Activated CD8-positive, alpha-beta memory T cell treated with anti-CD3 and anti-CD28 coated beads for 4 hours (primary cell): ENCODE measurements at regions not wholly inside any gene's neighbourhood (a gene's known extent, or its start where the extent isn't known, plus 50 kb on each side); places are given as distances from the start of the nearest gene placed in this dataset.
"Not testable (repeated sequence)": the region's sequence is repeated elsewhere in the genome, so short reads cannot be mapped to it uniquely, and the experiment has no call there.

Experiments
- DNase-seq, 2 donors: peaks; one replicate each; pipeline ENCODE4 v3.0.0-alpha.2; 2020; ENCODE audit warnings: low read depth in 2 of 2

GRCh38 chr2:64876137-64876647, 113.0 kb upstream of the SLC1A4 start:
- DNase-seq, result no peak

DNA sequence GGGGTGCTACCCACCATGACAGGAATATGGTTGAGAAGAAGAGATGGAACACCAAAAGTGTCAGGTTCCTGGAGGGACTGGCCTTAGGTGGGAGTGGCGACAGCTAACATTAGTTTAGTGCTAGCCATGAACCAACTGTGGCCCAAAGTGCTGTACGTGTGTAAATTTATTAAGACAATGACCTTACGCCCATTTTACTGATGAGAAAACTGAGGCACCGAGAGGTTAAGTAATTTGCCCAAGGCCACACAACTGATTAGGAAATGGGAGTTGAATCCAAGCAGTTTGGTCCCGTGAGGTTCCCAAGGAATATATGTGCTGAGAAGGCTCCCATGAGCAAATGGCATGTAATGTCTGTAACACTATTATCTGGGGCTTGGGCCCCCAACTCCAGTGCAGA, 109.5 kb upstream of the SLC1A4 start:
- DNase-seq, result no peak

DNA sequence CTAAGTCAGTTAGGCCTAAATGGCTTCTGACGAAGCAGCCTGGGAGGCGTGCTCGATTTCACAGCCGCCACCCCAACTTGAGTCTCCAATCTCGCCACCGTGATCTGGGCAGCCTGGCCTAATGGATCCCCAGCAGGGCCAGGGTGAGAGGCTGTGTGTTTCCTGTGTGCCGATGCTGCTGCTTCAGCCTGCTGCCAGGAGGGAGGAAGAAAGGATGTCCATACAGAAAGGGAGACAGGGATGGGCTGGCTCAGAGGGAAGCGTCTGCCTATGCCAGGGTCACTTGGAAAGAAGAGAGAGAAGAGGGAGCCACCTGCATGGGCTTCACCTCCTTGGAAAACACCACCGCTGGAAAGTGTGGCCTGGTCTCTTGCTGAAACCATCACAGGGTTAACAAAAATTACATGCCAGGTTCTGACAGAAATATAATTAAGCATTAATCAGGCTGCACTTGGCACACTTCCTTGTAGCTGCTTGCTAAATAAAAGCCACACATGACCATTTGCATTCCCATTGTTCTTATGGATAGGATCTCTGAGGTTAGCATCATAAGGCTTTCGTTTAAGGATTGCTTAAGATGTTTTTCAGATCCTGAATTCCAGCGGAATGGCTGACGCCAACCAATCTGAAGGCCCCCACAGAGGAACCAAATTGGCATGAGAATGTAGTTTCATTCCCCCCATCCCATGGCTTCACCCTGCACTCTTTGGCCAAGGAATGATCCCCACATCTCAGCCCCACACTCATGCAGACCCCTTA, 108.8 kb upstream of the SLC1A4 start:
- DNase-seq, result no peak

GRCh38 chr2:64881037-64881492, 108.1 kb upstream of the SLC1A4 start:
- no peak for DNase-seq

DNA sequence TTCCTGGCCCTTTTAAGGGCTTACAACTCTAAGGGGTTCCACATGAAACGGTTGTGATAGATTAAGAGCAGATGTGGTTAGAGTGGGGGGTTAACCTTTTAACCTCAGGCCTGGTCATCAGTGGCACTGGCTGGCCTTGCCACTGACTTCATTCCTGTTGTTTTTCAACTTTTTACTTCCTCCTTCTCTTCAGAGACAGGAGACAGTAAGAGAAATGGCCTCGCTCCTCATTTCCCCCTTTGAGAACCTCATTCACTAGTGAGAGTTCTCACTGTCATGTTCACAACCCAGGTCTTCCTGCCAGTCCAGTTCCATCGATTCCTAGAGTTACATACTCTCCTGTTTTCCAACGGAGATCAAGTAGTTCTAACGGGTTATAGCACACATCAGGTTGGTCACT, 101.6 kb upstream of the SLC1A4 start:
- no peak for DNase-seq

- no peak for DNase-seq
These were observed 100.4 kb upstream of the SLC1A4 start for GRCh38 chr2:64888591-64889309.

GRCh38 chr2:64889803-64890202, 99.4 kb upstream of the SLC1A4 start:
- DNase-seq, result no peak

GRCh38 chr2:64896572-64896971, 92.6 kb upstream of the SLC1A4 start:
- not testable (repeated sequence) for DNase-seq

GRCh38 chr2:64899081-64899865, 89.9 kb upstream of the SLC1A4 start:
- no peak for DNase-seq

- DNase-seq, result not testable (repeated sequence)
These were observed 89.3 kb upstream of the SLC1A4 start for GRCh38 chr2:64899876-64900275.

DNA sequence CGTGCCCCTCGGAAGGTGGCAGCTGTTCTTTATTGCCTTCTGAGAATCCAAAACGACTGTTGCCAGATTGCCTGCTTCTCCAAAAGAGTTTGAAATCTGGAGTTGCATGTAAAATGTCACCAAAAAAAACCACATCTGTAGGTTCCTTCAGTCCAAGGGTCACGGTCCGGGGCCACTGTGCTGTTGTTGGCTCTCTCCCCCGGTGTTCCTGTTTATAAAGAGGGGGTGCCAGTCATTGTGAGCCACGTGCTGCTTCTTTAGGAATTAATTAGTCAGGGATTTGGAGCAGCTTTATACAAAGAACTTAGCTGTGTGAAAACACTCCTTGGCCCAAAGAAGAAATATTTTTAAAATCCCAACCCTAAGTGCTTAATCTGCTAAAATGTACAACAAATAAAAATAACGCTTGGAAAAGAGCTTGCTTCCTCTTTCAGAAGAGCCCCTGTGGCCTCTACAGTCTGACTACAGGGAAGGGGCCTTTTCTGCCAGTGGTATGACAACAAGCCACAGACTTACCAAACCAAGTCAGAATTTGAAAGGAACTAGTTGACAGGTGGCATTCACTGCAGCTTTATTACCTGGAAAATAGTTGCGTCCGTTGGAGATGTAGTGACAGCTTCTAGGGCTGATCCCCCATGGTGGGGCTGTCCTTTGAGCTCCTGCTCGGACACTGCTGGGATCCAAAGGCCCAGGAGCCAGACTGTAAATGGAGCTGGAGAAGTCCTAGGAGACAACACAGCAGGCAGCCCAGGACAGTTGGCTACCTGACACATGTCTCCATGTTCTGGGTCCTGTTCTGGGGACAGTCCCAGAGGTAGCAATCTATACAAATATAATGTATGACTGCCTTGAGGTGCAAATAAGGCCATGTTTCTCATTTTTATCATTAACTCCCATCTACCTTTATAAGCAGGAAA, 84.5 kb upstream of the SLC1A4 start:
- DNase-seq, result no peak

DNA sequence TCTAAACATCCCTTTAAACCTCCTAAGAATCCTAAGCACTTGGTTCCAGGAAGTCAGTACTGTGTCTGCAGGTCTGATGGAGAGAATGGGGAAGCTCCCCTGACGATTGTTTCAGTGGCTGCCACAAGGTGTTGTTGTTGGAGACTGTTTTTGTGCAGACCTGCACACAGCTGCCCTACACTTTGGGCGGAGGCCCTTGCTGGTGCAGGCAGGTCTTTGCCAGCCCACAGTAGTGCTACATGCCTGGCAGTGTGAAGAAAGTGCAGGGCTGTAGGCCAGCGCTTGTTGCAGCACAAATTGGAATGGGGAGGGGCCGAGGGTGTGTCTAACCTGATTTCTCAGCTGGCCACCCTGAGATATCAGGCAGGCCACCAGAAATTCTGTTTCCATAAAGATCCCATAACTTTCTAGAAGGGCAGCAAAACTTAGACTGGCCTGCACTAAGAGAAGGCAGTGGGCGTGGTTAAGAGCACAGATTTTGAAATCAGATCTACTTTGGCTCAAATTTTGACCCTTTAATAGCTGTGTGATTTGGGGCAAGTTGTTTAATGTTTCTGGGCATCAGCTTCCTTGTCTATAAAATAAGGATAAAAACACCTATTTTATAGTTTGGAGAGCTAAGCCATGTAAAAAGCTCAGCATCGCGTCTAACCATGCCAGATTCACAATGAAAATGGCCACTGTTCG, 83.7 kb upstream of the SLC1A4 start:
- DNase-seq, result no peak

DNA sequence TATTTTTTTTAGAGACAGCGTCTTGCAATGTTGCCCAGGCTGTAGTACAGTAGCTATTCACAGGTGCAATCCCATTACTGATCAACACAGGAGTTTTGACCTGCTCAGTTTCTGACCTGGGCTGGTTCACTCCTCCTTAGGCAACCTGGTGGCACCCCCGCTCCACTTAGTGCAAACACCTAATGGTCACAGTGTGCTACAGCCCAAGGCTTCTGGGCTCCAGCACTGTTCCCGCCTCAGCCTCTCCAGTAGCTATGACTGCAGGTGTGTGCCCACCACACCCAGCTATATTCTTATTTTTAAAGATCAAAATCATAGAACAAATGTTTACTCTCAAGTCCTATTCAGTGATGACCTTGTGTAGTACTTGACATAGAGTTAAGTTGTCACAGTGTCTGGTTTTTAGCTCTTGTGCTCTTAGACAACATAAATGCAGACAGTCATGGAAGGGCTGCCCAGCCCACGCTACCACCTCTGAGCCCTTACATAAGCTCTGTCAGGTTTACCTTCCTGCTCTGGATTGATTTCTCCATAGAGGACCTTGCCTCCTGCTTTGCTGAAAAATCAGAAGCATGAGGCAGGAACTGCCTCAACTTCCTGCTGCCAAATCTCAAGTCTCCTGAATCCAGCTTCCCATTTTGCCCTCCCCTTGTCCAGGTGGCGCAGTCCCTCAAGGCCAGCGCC, 82.2 kb upstream of the SLC1A4 start:
- no peak for DNase-seq

GRCh38 chr2:64908406-64908805, 80.8 kb upstream of the SLC1A4 start:
- no peak for DNase-seq

DNA sequence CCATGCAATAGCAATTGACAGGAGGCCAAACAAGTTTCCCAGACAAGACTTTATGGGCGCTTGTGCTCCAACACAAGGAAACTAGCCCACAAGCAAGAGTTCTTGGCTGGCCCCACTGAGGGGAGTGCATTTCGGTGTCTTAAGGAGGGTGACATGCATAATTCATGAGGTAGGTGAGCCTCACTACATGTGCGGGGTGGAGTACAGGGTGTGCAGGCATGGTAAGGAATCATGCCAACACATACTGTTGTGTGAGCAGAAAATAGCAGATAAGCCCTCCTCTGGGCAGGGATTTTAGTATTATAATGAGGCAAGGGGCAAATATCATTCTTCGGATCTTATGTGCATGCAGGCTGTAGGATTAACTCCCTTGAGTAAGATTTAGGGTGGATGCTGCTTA, 78.7 kb upstream of the SLC1A4 start:
- no peak for DNase-seq

DNA sequence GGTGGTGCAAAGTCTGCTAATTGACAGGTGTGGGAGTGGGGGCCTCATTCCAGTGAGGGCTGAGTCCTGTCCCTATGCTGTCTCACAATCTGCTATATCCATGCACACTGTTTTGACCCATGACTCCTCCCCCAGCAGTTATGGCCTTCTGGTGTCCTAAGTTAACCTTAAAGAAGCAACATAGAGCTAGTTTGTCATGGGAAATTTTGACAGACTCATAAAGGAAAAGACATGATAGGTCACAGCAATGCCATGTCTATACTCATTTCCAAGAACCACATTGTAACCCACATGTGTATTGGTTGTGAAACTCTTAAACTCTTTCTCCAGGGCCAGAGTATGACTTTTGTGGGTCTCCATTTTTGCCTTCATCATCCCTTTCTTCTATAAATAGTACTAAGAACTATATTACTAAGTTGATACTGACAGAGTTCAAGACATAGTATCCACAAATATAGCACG, 78.2 kb upstream of the SLC1A4 start:
- no peak for DNase-seq

- DNase-seq, result no peak
These were observed 75.8 kb upstream of the SLC1A4 start for GRCh38 chr2:64913357-64913869.

DNA sequence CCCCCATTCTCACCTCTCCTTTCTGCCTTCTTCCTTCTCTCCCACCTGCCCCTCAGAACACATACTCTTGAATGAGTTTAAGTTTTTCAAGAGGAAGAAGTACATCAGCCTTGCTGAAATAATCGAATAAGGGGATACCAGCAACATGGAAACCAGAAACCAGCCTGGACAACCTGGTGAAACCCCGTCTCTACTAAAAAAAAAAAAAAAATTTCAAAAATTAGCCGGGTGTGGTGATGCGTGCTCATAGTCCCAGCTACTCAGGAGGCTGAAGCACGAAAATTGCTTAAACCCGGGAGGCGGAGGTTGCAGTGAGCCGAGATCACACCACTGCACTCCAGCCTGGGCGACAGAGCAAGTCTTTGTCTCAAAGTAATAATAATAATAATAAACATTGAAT, 75.0 kb upstream of the SLC1A4 start:
- DNase-seq, result no peak

DNA sequence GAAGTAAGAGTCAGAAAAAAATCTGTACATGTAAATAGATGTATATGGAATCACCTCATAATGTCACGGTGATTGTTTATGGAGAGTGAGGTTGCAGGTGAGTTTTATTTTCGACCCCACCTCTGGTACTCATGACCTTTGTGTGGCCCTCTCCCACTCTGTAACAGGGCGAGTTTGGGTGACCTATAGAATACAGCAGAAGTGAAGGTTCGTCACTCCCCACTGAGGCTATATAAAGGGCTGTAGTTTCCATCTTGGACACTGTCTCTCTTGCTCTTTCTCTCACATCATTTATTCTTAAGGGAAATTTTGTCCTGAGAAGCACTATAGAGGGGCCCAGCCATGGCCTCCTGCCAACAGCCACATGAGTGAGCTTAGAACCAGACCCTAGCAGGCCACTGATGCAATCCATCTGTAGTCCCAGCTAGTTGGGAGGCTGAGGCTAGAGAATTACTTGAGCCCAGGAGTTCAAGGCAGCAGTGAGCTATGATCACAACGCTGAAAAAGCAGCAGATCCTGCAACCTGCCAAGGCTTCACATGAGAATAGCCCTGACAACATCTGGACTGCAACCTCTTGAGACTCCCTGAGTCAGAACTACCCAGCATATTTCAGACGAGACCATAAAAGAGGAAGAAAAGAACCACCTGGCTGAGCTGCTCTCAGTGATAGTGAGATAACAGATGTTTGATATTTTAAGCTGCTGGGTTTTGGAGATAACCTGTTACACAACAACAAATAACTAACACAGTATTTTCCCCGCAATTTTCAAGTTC, 74.3 kb upstream of the SLC1A4 start:
- DNase-seq, result no peak
